Stimulated activated naive B cell treated with anti-CD40 and anti-IgM and Interleukin-4, amounts not matched to agents 10 μg/mL and 1 μg/mL and 100 μg/mL, for 72 hours (primary cell): ENCODE measurements at regions not wholly inside any gene's neighbourhood (a gene's known extent, or its start where the extent isn't known, plus 50 kb on each side); places are given as distances from the start of the nearest gene placed in this dataset.
A peak's percentile ranks its signal among the peaks of the same experiment; 100 is the strongest.
"Not testable (repeated sequence)": the region's sequence is repeated elsewhere in the genome, so short reads cannot be mapped to it uniquely, and the experiment has no call there.

Source experiments
- ATAC-seq, 2 donors: fragments of 150-1000 bp; cut with Tn5 transposase; replicated peaks; 2 replicates each; pipeline ENCODE4 v1.10.0; 2021; ENCODE audit warnings: moderate library complexity in 1 of 2
- DNase-seq: peaks from one replicate; pipeline ENCODE4 v3.0.0; 2021
- H3K27ac Mint-ChIP-seq: one replicate; pipeline ENCODE4 v1.8.0; 2022; ENCODE audit warnings: mild to moderate bottlenecking, mixed read lengths
- H3K27me3 Mint-ChIP-seq, 2 donors: one replicate each; pipeline ENCODE4 v1.8.0; 2022; ENCODE audit warnings: mixed read lengths in 2 of 2
- H3K36me3 Mint-ChIP-seq, 2 donors: one replicate each; pipeline ENCODE4 v1.8.0; 2022; ENCODE audit warnings: mixed read lengths in 2 of 2, mild to moderate bottlenecking in 1 of 2
- H3K4me1 Mint-ChIP-seq, 2 donors: one replicate each; pipeline ENCODE4 v1.8.0; 2022; ENCODE audit warnings: mixed read lengths in 2 of 2, mild to moderate bottlenecking in 1 of 2
- H3K4me3 Mint-ChIP-seq, 2 donors: one replicate each; pipeline ENCODE4 v1.8.0; 2022; ENCODE audit warnings: mild to moderate bottlenecking in 2 of 2, mixed read lengths in 2 of 2, moderate library complexity in 1 of 2
- H3K9me3 Mint-ChIP-seq, 2 donors: one replicate each; pipeline ENCODE4 v1.8.0; 2022; ENCODE audit warnings: mixed read lengths in 2 of 2, mild to moderate bottlenecking in 1 of 2

DNA sequence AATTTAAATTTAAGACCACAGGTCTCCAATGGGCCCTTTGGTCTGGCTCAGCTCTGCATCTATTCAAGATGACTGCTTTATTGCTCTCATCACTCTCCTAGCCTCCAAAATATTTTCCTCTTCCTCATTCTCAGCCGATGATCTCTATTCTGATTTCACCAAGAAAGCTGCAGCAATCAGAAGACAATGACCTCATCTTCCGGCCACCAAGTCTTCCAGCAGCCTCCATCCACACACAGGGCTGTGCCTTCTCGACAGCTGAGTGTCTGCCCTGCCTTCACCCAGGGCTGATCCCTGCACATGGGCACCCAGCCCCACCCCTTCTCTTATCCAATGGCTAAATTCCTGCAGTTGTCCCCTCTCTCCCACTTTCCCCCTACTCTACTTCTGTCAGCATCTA lies 167.1 kb upstream of the NBPF12 start:
- H3K4me1 Mint-ChIP-seq, H3K4me3 Mint-ChIP-seq, H3K27ac Mint-ChIP-seq, DNase-seq, H3K36me3 Mint-ChIP-seq, H3K9me3 Mint-ChIP-seq, ATAC-seq: not testable (repeated sequence)
- H3K27me3 Mint-ChIP-seq: peaks cover 9 to 13% of the 10 kb centered on the region in 2 donors

DNA sequence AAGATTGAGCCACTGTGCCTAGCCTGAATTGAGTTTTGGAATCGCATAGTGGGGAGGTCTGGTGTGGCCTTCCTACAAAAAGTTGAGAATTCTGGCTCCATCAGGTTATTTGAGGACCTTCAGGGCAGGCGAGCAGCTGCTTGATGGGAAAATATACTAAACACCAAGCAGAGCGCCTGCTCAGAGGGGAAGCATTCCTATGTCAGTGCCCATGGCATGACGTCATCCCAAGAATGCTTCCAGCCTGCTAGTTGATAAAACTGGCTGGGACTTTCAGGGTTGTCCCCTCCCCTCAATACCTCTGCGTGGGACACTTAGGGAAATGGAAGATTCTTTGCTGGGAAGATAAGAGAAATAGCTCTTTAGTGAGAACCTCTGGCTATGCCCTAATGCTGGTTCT lies 174.9 kb upstream of the NBPF12 start:
- H3K27me3 Mint-ChIP-seq: peaks cover 7 to 10% of the 10 kb centered on the region in 2 donors
- not testable (repeated sequence) for H3K4me1 Mint-ChIP-seq, H3K36me3 Mint-ChIP-seq, H3K4me3 Mint-ChIP-seq, DNase-seq, H3K27ac Mint-ChIP-seq, ATAC-seq
- peaks cover 5 to 12% of the 10 kb centered on the region in 2 donors for H3K9me3 Mint-ChIP-seq

DNA sequence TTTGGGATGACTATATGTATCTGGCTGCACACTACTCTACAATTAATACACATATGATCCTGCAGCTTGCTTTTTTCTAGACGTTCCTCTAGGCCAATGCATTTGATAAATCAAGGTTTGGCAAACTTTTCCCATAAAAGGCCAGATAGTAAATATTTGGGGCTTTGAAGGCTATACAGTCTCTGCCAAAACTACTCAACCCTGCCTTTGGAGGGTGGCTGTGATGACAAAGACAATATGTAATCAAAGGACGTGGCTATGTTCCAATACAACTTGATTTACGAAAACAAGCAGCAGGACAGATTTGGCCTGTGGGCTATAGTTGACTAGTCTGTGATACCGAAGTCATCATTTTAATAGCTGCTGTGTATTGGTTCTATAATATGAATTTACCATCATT lies 181.3 kb upstream of the NBPF12 start:
- not testable (repeated sequence) for H3K36me3 Mint-ChIP-seq, DNase-seq, H3K9me3 Mint-ChIP-seq, H3K27ac Mint-ChIP-seq, H3K4me1 Mint-ChIP-seq, ATAC-seq, H3K4me3 Mint-ChIP-seq, H3K27me3 Mint-ChIP-seq

DNA sequence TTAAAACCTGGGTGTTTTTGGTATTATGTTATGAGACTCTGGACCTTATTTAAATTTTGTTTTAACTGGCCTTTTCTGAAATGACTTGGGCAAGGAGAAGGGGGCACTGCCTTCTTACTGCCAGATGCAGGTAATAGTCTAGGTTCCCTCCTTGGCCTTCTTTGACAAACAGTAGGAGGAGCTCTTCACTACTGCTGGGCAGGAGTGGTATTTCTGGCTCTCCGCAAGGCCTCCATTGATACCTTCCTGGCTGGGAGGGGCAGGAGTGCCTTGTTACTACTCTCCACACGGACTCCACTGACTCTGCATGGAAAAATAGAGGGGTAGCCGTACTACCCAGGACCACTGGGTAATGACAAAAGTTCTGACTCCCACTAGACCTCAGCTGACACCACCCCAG lies 189.4 kb upstream of the NBPF12 start:
- ATAC-seq, H3K36me3 Mint-ChIP-seq, DNase-seq, H3K9me3 Mint-ChIP-seq, H3K4me1 Mint-ChIP-seq, H3K27me3 Mint-ChIP-seq, H3K27ac Mint-ChIP-seq, H3K4me3 Mint-ChIP-seq: not testable (repeated sequence)

DNA sequence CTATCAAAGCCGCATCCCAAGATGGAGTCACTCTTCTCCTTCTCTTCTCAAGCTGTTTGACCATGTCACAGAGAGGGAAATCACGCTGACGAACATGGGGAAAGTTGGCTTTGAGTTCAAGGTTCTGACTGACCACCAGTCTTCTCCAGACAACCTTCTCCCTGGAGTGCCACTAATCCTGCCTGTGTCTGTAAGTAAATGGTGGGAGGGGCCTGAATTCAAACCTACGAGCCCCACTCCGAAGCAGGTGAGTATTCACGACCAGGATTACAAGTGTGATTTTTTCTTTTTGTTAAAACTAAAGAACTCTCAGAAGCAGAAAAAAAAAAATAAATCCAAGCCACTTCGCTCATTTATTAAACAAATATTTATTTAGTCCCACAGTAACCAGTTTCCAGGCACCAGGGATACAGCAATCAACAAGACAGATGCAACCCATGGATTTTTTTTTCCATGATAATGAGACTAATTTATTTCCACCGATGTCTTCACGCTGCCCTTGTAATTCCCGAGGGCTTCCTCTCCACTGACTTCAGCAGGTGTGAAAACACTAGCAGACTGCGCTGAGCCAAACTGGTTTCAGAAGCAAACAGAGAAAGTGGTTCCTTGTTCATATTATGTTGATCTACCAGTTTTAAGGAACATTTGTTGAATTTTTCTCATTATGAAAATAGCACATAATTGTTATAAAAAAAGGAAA lies 206.0 kb upstream of the NBPF12 start:
- H3K9me3 Mint-ChIP-seq, H3K4me1 Mint-ChIP-seq, H3K27me3 Mint-ChIP-seq, H3K36me3 Mint-ChIP-seq, H3K27ac Mint-ChIP-seq, H3K4me3 Mint-ChIP-seq, ATAC-seq, DNase-seq: not testable (repeated sequence)

DNA sequence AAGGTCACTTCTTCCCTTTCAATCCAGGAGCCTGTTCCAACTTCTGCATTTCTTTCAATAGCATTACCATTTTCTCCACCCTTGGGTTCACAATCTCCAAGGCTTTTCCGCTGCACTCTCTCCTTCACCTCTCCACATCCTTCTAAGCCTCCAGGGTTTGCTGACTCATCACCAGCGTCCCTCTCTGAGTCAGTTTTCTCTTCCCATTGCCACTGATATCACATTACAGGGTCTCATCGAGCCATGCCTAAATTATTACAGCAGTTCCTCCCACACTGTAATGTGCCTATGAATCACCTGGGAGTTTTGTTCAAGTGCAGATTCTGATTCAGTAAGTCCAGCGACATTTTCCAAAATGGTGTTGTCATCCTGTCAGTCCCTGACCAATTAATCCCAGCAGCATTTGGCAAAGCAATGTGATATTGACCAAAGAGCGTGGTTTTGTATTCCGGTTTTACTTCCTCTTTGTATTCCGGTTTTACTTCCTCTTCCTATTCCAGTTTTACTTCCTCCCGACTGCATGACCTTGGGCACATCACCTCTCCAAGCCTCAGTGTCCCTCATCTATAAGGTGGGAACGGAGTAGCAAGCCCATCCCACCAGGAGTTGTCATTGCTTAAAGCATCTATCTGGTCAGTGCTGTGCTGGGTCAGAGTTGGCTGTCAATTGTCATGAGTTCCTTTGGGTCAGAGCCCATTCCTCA lies 208.3 kb upstream of the NBPF12 start:
- not testable (repeated sequence) for DNase-seq, H3K4me3 Mint-ChIP-seq, H3K4me1 Mint-ChIP-seq, H3K27me3 Mint-ChIP-seq, H3K9me3 Mint-ChIP-seq, H3K36me3 Mint-ChIP-seq, H3K27ac Mint-ChIP-seq
- ATAC-seq: peak; percentile 57 to 63

DNA sequence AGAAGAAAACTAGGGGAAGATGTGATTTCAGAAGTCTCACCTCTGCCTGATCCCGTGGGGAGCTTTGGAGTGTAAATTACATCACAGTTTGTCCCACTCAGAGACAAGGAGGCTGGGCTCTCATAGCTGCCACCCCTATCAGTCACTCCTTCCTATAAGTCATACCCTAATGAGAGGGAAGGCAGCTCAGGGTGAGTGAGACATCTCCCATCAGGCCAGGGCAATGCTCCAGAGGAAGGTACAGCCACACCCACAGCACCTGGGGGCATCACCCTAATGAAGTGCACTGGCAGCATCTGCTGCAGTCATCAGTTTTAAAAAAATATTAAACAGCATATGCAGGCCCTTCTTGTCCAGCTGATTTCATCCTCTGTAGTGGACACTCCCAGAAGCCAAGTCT lies 223.1 kb upstream of the NBPF12 start:
- H3K9me3 Mint-ChIP-seq, H3K4me1 Mint-ChIP-seq, H3K4me3 Mint-ChIP-seq, H3K36me3 Mint-ChIP-seq, H3K27ac Mint-ChIP-seq, DNase-seq, H3K27me3 Mint-ChIP-seq: not testable (repeated sequence)
- ATAC-seq: peak in 1 of 2 donors; percentile 10

DNA sequence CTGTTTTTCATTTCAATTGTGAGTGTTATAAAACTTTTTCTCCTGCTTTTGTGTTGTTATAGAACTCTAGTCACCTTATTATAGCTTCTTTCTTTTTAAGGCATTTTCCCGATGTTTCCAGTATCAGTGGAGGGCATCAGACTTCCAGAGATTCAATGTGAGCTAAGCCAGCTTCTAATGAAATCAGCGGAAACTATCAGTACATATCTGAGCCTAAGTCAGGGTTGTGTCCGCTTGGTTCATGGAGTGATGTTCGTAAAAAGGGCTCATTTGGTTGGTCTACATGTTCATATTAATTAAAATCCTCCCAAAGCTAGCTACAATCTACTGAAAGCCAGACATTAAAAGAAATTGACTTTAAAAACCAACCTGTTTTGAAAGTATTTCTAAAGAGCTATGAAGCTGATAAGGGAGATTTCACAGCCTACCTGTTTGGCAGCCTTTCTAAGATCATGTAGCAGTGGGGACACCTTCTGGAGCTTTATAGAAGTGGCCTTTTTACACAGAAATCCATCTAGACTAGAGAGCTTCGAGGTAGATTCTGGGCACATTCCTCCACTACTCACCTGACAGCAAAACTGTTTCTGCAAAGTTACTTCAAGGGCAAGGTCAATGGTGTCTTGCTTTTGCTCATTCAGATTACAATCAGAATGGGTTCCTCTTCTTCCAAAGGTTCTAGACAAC lies 227.1 kb upstream of the NBPF12 start:
- not testable (repeated sequence) for H3K27me3 Mint-ChIP-seq, H3K36me3 Mint-ChIP-seq, H3K9me3 Mint-ChIP-seq, DNase-seq, H3K27ac Mint-ChIP-seq, H3K4me1 Mint-ChIP-seq, H3K4me3 Mint-ChIP-seq
- ATAC-seq: peak; percentile 54 to 63

DNA sequence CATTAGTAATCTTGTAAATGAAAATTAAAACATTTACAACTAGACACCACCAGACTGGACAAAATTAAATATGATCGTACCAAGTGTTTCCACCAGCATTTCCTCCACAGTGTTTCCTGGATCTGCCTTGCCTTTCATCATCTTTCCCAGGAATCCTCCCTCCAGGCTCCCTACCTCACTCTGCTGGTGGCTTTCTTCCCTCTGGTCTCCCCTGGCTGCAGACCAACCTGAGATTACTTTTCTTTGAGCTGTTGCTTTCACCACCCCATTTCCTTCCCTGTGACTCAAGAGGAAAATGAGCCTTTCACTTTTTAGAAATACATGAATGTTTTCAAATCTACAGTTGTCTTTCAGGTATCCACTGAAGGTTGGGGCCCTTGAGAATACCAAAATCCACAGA lies 228.8 kb upstream of the NBPF12 start:
- not testable (repeated sequence) for ATAC-seq, H3K27ac Mint-ChIP-seq, DNase-seq, H3K36me3 Mint-ChIP-seq, H3K9me3 Mint-ChIP-seq, H3K27me3 Mint-ChIP-seq, H3K4me3 Mint-ChIP-seq, H3K4me1 Mint-ChIP-seq

DNA sequence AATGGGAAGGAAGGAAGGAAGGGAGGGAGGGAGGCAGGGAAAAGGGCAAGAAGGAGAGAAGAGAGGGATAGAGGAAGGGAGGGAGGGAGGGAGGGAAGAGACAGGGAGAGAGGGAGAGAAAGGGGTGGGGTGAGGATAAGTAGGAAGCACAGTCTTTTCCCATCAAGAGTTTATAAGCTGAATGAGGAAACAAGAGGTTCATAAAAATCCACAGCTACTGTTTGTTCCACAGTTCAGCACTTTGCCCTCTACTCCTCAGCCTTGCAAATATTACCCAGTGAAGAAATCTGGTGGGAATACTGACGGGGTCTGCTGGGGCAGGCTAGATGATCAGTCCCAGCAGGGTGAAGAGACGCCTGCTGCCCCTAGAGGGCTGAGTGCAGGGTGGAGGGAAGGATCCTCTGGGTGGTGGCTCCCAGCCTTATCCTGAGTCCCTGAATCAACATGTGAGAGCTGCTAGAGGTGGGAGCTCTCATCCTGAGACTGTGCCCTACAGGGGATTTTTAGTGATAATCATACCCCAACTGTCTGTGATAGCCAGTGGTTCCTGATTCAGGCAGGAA lies 233.9 kb upstream of the NBPF12 start:
- ATAC-seq, H3K4me3 Mint-ChIP-seq, H3K4me1 Mint-ChIP-seq, H3K27ac Mint-ChIP-seq, H3K27me3 Mint-ChIP-seq, H3K36me3 Mint-ChIP-seq, H3K9me3 Mint-ChIP-seq, DNase-seq: not testable (repeated sequence)

DNA sequence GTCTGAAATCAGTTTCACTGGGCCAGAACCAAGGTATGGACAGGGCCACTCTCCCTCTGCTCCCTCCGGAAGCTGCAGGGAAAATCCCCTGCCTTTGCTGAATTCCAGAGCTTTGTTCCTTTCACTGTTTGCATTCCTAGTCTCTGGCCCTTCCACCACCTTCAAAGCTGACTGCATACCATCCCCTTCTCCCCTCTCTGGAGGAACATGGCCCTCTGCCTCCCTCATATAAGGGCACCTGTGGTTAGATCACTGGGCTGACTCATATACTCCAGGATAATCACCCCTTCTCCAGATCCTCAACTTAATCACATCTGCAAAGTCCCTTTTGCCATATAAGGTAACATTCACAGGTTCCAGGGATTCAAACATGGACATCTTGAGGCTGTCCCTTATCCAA lies 236.8 kb upstream of the NBPF12 start:
- H3K36me3 Mint-ChIP-seq, H3K9me3 Mint-ChIP-seq, H3K4me3 Mint-ChIP-seq, H3K27me3 Mint-ChIP-seq, ATAC-seq, DNase-seq, H3K4me1 Mint-ChIP-seq, H3K27ac Mint-ChIP-seq: not testable (repeated sequence)

DNA sequence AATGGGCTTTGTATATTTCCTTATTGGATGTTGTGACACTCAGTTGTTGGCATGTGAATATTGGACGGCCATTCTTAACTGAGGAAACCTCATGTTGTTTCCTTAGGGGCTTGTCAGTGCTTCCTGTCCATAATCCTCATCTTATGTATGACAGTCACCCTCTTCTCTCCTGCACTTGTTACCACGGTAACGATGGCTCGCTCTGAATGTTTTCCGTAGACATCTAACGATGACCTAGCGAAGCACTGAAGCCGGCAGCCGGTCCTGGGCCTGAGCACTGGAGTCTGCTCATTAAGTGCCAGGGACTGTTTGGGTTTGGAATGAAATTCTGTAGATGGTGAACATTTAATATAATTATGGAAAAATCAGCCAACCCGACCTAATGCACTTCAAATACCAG lies 242.7 kb upstream of the NBPF12 start:
- DNase-seq, H3K4me3 Mint-ChIP-seq, H3K9me3 Mint-ChIP-seq, H3K36me3 Mint-ChIP-seq, H3K27me3 Mint-ChIP-seq, H3K4me1 Mint-ChIP-seq, H3K27ac Mint-ChIP-seq, ATAC-seq: not testable (repeated sequence)

DNA sequence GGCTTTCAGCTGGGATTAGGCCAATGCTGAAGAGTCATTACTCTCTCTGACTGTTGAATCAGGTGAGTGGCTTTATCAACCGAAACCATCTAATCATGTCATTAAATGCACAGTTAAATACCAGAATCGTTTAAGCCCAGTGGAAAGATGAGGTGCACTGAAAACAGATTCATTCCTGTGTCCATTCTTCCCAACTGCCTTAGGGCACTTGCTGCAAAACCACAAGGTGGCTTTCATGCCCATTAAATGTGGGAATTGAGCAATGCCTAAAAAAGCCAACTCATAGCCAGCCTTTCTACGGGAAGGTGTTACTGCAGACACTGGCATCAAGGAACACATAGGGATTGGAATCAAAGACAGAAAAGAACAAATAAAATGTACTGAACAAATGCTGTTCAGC lies 246.3 kb upstream of the NBPF12 start:
- not testable (repeated sequence) for H3K27ac Mint-ChIP-seq, H3K4me3 Mint-ChIP-seq, ATAC-seq, H3K4me1 Mint-ChIP-seq, H3K27me3 Mint-ChIP-seq, DNase-seq, H3K36me3 Mint-ChIP-seq, H3K9me3 Mint-ChIP-seq

DNA sequence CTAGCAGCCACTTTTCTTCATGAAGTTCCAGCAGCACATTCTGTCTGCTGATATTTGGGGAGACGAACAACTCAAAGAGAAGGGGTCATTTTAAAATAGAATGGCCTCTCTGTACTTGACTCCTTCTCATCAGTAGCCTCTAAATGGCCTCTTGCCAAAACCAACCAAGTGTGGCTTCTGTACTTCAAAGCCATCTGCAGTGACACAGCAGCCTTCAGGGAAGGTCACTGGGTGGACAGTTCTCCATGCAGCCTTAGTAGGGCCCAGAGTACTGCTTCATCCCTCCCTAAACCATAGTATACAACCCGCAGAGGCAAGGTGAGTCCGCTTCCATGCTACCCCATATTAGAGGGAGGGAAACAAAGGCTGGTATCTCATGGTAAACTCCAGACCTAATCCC lies 249.2 kb upstream of the NBPF12 start:
- DNase-seq, H3K9me3 Mint-ChIP-seq, H3K27me3 Mint-ChIP-seq, ATAC-seq, H3K27ac Mint-ChIP-seq, H3K4me1 Mint-ChIP-seq, H3K4me3 Mint-ChIP-seq, H3K36me3 Mint-ChIP-seq: not testable (repeated sequence)
